ENCODE measurements at regions not wholly inside any gene's neighbourhood (a gene's known extent, or its start where the extent isn't known, plus 50 kb on each side); places are given as distances from the start of the nearest gene placed in this dataset.
A peak's percentile ranks its signal among the peaks of the same experiment; 100 is the strongest.

DNA sequence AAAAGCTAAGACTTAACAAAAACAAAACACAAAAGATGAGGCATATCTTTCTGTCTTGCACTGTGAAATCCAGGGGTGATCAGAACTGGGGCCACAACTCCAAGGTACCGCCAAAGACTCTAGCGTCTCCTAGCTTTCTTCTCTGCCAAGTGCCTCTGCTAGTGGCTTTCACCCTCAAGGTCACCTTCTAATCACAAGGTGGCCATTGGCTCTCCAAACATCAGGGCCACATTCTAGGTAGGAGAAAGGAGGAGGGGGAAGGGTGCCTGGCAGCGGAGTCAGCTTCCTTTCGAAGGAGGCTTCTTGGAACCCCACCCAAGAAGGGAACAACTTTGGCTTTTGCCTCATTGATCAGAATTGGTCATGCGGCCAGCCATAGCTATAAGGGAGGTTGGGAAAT, 168.8 kb upstream of the SMAD3 start:
- Histone ChIP-seq H3K4me3 (no peak overlapping the region), H3K27ac (no peak overlapping the region)

DNA sequence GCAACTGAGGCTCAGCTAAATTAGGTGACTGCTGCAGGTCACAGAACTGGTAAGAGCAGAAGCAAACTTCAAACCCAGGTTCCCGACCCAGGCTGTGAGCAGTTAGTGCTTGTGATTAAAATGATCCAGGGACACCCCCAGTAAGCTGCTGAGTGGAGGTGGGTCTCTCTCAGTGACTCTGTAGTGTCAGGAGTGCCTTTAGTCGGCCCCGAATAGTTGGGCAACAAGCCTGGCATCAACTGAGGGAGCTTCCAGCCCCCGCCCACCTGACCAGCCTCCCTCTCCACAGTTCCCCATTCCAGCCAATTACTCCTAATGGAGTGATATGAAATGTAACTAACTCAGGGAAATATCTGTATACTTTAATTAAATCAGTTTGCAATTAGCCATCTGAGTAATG, 168.0 kb upstream of the SMAD3 start:
- no peak overlapping the region for H3K4me3 ChIP-seq
- no peak overlapping the region for H3K27ac ChIP-seq

DNA sequence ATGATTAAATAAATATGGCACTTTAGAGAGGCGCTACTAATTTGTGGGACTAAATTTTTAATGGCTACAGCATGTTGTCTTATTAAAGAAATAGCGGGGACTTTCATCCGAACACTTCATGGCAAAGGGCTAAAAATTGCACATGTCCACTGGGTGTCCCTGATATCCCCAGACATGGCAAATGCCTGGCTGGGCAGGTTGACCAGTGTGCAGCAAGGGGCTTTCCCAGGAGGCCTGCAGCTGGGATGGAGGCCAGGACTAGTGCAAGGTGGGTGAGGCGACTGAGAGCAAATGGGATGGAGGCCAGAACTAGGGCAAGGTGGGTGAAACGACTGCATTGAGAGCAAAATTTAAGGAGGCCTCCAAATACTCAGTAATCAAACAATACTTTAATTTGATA, 167.4 kb upstream of the SMAD3 start:
- Histone ChIP-seq H3K4me3 (no peak overlapping the region), H3K27ac (no peak overlapping the region)

DNA sequence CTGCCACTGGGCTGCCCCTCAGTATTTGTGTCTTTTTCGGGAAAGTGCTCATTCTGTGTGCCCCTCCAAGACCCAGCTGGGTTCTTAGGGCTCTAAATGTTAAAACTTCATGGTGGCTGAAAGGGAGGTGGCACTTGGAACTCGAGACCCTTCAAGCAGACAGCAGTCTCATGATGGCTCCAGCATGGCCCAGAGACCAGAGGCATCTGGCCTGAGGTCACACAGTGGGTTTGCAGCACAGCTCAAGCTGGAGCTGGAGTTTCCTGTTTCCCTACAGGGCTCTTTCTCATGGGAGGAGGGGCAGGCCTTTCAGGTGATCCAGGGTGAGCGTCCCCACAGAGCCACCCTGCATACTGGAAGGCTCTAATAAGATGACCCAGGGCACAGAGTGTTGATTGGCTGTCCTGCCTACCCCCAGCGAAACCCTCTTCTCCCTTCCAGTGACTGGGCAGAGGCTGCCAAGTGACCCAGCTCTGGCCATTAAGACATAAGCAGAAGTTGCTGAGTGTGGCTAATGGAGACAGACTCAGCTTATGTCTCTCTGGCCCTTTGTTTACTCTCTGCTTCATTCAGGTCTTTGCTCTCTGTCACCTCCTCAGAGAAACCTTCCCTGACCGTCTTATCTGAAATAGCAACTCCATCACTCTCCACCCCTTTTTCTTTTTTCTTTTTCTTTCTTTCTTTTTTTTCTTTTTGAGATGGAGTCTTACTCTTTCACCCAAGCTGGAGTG, 166.6 kb upstream of the SMAD3 start:
- Histone ChIP-seq H3K27ac (no peak overlapping the region), H3K4me3 (no peak overlapping the region)

DNA sequence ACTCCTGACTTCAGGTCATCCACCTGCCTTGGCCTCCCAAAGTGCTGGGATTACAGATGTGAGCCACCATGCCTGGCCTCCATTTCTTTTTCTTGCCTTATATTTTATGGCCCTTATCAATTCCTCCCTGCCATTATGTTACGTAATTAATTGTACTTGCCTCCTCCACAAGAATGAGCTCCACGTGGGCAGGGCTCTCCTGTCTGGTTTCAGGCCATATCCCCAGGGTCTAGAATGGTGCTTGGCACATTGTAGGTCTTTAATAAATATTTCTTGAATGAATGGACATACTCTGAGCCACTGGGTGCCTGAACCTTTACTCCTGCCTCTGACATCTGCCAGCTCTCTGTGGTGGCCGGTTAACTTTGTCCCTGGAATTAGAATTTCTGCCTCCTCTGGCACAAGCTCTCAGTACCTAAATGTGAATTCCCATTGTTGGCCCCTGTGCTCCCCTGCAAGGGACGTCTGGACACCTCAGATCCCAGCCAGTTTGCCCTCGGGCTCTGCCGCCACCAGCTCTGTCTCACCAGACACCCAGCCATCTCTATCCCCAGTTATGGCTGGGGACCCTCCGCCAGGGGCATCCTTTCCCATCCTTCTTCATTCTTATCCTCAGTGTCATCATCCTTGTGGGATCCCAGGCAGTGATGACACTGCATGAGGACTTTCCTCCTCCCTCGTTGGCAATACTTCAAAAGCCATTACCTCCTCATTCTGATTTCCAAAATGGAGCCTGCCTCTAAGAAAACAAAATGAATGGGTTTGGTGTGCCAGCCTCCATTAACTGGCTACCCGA, 165.6 kb upstream of the SMAD3 start:
- H3K4me3 ChIP-seq: no peak overlapping the region
- H3K27ac ChIP-seq: no peak overlapping the region

DNA sequence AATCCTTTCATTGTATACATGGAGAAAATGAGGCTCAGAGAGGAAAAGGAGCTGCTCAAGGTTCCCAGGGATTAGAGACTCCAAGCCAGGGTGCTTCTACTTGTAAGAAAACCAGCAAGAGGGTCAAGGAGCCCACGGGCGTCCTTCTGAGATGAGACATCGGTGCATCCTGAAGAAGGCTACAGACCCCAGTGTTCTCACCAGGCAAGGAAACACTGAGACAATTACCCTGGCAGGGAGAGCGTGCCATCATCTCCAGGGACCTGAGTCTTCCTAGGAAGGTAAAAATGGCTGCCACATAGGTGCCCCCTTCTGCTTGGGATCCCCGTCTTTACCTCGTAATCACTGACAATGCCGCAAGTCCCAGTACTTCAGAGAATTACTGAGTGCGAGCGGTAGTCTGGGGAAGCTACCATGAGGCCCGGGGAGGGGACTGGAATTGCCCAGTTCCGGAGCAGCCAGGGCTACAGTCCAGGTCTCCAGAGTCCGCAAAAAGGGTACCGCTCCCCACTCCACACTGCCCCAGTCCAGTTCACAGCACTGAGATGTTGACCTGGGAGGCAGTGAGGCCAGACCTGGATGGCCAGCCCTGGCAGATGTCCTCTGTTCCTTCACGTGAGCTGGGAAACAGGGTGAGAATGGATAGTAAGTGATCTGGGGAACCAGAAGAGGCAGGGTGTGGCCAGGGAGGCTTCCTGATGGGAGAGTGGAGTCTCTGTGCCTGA, 164.7 kb upstream of the SMAD3 start:
- H3K27ac ChIP-seq: peak overlapping the region in 5 of 21 experiments; percentile 1 to 58 (median 29)
- no peak overlapping the region for H3K4me3 ChIP-seq

DNA sequence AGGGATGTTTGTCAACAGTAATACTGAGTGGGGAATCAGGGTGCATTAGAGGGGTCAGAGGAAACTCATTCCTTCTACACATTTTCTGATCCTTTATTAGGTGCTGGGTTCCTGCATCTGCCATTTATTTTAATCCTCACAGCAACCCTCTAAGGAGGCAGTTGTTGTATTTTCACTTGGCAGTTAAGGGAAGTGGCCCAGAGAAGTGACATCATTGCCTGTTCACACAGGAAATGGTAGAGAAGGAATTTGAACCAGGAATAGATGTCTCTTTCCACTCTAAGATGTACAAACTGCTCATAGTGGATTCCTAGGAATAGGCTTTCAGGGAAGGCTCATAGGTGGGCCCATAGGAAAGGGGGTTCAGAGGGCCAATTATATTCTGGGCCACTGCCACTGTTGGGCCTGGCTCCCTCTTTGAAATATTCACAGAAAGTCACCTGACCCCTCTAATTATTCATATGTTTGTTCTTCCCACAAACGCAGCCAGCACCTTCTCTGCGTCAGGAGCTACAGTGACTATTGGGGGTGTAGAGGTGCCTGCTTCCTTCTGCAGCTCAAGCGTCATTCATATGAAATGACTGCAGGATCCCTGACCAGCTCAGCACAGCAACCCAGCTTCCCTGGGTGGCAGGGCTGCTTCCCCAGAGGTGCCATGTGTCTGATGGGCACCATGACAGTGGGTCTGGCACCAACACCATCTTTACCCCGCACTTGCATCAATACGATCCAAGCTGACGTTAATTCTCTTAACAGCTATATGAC, 163.9 kb upstream of the SMAD3 start:
- Histone ChIP-seq H3K4me3 (no peak overlapping the region), H3K27ac (peak overlapping the region in 7 of 21 experiments; percentile 1 to 58 (median 29))

DNA sequence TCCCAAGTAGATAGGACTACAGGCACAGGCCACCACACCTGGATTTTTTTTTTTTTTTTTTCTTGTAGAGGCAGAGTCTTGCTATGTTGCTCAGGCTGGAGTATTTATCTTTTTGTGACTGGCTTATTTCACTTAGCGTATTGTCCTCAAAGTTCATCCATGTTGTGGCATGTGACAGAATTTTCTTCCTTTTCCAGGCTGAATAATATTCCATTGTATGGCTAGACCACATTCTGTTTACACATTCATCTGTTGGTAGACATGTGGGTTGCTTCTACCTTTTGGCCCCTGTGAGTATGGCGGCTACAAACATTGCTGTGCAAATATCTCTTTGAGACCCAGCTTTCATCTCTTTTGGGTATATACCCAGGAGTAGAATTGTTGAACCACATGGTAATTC, 160.2 kb upstream of the SMAD3 start:
- Histone ChIP-seq H3K4me3 (no peak overlapping the region), H3K27ac (no peak overlapping the region)

DNA sequence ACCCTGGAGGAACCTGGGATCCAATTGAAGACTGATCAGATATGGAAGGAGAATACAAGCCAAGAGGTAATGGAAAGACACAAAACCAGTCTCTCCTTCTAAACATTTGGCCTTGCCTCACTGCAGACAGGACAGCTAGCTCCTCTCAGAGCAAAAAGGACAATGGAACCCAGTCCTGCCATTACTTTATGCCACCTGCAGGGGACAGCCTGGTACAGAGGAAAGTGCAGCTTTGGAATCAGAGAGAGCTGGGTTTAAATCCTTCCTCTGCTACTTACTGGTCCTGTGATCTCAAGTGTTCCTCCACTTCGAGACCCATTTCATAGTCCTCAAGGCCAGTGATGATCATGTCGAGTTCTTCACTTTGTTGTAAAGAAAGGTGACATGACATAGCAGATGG, 159.4 kb upstream of the SMAD3 start:
- Histone ChIP-seq H3K4me3 (no peak overlapping the region), H3K27ac (no peak overlapping the region)

DNA sequence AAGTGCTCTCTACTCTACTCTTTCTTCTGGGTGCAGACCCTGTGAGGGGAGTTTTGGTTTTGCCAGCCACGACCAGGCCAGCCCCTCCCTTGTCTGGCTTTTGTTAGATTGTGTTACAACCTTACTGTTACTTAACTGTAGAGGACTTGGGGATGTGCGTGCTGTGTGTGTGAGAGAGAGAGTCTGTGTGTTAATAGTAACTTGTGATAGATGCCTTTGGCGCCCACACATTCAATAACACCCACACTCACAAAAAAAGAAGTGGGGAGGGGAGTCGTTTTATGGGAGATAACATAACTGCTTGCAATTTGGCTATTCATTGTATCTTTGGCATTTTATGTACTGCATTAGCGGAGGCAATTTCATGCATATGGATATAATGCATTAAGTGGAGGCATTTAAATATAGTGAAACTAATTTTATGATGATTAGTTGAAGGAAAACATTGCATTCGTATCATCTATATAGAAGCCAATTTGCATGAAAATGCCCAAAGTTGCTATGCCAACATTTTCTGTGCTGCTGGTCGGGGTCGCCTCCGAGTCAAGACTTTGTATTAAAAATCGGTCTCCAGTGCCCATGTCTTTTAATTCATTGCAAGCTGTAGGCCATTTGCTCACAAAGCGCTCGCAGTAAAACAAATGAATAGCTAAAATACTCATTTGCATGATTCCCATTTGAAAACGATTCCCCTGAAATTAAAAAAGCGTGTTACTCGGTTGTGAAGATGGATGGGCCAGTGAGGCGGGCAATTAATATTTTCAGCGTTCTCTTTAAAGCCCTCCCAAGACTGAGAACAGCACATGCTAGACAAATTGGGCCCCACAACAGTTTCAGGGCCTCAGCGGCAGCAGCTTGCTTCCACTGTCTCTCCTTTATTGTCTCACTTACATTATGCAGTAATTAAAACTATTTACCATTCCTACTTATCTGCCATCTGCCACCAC, 158.5 kb upstream of the SMAD3 start:
- H3K4me3 ChIP-seq: no peak overlapping the region
- H3K27ac ChIP-seq: peak overlapping the region in 3 of 21 experiments; percentile 3 to 63 (median 13)

DNA sequence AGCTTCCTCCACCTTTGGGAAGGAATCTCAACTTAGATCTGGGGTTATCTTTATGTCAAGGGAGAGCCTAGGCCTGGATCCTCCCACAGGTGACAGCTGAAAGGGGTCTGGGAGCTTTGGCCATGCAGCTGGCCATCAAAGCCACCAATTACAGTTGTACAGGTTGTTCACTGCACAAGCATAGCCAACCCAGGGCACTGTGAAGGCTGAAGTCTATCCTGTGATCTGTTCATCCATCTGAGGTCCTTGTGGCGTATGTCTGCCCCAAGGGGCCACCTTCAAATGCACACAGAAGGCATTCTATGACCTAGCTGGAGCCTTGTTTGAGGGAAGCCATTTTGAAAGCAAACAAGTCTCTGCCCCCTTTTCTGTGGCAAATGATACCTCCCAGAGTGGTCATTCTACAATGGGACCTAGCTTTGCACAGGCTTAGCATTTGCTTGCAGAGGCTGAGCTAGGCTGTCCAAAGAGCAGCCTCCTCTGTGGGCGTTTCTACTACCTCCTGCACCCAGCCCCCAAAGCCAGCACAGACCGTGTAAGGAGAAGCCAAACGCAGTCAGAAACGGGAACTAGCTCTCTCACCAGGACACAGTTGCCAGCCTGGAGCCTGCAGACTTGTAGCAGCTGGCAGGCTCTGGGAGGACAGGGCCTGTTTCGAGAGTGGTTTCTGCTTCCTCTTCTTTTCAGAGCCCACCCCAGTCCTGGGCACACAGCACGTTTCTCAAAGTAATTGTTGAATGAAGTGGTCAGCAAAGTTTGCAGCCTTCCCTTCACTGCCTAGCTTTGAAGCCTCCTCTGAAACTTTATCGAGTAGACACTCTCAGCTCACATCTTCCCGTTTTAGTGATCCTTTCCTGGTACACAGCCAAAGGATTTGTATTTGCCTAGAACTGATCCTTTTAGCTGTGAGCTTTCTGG, 157.3 kb upstream of the SMAD3 start:
- Histone ChIP-seq H3K27ac (peak overlapping the region in 13 of 21 experiments; percentile 2 to 63 (median 30)), H3K4me3 (no peak overlapping the region)

DNA sequence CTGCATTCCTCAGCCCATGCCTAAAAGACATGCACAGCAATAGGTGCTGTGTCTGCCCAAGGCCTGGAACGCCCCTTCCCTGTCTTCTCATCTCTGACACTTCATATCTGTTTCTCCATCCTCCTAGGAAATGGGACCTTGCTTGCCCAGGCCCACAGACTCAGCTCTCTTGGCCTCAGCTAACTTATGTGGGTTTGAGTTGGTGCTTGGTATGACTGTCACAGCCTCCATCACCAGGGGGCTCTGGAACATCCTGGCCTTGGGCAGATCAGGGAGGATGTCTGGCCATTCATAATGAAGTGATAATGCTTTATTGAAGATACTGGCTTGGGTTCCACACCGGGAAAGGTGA, 156.7 kb upstream of the SMAD3 start:
- Histone ChIP-seq H3K27ac (peak overlapping the region in 9 of 21 experiments; percentile 1 to 63 (median 31)), H3K4me3 (no peak overlapping the region)

DNA sequence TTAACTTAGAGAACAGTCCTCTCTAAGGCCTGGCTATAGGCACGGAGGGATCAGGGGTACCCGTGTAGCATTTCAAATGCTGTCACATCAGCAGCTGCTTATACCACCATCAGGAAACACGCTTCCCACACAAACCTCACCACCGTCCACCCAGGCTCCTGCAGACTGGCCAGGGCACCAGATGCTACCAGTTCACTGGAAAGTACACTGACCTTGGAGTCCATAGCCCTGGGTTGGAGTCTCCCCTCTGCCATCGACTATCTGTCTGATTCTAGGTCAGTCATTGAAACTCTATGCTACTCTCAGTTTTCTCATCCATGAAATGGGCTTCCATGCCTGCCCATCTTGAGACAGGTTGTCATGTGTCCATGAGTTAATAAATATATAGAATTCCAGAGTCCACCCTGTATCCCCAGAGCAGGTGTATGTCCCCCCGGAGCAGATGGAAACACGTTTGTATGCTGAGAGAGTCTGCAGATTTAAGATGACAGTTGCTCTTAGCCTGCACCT, 156.0 kb upstream of the SMAD3 start:
- H3K27ac ChIP-seq: peak overlapping the region in 3 of 21 experiments; percentile 1 to 63 (median 30)

DNA sequence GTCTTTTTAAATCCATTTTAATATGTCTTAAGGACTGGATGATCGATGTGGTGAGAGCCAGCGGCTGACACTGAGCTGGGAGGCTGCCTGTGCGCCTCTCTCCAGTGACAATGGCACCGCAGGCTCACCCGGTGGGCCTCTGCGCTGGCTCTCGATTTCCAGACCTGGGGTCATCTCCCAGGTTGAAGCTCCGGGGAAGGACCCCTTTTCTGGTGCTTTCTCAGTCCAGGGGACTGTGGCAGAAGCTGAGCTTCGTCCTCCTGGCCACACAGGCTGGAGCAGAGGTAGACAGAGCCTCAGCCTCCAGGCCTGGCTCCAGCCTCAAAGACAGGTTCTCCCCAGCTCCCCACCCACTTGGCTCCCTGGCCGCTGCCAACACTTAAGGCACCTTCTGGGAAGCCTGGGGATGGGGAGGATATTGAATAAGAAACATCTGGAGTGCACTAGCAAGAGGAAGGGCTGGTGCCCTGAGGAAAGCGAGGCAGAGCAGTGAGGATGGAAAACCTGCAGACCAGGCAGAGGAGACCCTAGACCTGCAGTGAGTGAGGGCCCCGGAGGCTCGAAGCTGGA, 154.2 kb upstream of the SMAD3 start:
- no peak overlapping the region for H3K4me3 ChIP-seq
- peak overlapping the region in 2 of 21 experiments; percentile 23 to 63 for H3K27ac ChIP-seq

More for the DNA sequence above, 156.0 kb upstream of the SMAD3 start:
- no peak overlapping the region for H3K4me3 ChIP-seq

DNA sequence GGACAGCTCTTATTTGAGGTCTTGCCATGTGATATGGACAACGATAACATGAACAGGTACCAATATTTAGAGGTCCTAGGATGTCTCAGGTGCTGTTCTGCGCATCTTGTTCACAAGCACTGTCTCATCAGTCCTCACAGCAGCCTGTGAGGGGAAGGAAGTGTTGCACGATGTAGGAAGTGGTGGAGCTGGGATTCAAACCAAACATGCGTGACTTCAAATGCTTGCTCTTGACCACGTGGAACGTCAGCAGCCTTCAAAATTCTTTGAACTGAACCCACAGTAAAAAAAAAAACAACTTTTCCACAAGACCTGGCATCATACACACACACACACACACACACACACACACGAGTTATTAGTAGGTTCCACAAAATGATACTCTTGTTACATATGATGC, 153.4 kb upstream of the SMAD3 start:
- no peak overlapping the region for H3K27ac ChIP-seq
- H3K4me3 ChIP-seq: no peak overlapping the region

DNA sequence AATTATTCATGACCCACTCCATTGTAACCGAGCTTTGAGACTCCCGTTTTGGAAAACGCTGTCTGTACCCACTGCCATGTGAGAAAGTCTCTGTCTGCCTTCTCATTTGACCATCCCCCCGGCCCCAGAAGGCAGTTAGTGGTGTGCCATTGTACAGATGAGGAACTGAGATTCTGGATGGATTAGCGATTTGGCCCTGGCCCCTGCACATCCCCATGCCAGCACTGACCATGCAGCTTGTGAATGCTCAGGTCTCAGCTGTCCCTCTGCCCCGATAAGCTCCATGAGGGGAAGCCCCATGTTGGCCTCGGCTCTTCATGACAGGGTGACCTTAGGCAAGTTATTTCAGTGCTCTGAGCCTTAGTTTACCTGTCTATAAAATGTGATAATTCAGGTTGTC, 153.0 kb upstream of the SMAD3 start:
- no peak overlapping the region for H3K27ac ChIP-seq
- H3K4me3 ChIP-seq: no peak overlapping the region

DNA sequence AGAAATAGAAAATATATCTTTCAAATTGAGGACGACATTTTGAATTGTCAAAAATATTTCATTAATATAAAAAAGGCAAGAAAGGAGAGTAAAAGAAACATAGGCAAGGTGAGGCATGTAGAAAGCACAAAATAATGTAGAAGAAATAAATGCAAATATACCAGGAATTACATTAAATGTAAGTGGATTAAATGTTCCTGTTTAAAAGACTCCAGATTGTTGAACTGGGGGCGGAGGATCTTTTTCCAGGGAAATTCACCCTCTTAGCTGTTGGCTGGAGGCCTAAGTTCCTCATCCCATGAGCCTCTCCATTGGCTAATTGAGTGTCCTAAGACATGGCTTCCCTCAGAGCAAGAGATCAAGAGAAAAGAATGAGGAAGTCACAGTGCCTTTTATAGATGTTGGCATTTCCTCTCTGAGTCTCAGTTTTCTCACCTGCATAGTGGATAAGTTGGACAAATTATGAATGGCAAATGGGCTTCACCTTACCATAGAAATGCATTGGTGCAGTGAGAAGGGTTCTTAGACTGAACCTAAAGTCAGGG, 147.4 kb upstream of the SMAD3 start:
- Histone ChIP-seq H3K4me3 (no peak overlapping the region), H3K27ac (no peak overlapping the region)
